GM19043 (cell line): ENCODE measurements at regions not wholly inside any gene's neighbourhood (a gene's known extent, or its start where the extent isn't known, plus 50 kb on each side); places are given as distances from the start of the nearest gene placed in this dataset.

Experiments used
- ATAC-seq: cut with Tn5 transposase; IDR thresholded peaks from one replicate; pipeline ENCODE4 v1.9.1; 2021; ENCODE audit warnings: low read depth; ENCODE audit not compliant: unreplicated experiment

DNA sequence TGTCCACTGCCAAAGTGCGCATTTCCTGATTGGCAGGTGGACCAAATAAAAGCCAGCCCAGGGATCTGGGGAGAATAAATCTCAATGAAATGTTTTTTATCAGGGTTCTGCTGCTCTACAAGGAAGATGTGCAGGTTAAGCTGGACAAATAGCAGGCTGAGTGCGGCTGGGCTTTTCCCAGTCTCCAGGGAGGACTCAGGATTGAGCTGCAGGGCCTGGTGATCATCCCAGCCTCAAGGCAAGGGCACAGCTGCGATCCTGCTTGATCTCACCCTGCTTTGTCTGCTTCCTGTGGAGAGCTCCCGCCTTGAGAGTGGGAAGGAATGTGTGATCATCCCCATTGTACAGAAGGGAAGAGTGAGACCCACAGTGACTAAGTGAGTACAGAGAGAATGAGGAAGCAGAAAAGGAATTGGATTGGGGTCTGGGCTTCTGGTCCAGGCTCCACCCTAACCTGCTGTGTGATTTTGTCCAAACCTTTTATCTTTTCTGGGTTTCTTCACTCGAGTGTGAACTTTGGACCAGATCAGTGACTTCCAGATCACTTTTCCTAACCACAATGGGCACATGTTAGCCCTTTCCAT is 75.3 kb upstream of the CRHR1 start:
- ATAC-seq = no peak

GRCh38 chr17:45709728-45710288 is 74.3 kb upstream of the CRHR1 start:
- ATAC-seq = no peak

DNA sequence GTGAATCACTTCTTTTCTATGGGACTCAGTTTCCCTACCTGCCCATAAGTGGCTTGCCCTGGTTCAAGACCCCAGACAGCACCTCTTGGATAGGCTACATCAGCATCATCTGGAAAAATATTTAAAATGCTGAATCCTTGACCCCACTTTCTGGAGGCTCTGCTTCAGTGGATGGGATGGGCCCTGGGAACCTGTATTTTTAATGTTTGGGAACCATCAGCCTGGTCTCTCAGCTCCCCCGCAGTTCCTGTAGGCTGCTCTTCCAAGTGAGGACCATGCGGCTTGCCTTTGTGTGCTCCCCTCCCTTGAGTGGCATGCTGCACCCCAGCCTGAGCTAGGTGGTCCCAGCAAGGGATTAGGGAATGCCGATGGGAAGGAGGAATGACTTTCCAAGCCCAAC is 68.3 kb upstream of the CRHR1 start:
- no peak for ATAC-seq

DNA sequence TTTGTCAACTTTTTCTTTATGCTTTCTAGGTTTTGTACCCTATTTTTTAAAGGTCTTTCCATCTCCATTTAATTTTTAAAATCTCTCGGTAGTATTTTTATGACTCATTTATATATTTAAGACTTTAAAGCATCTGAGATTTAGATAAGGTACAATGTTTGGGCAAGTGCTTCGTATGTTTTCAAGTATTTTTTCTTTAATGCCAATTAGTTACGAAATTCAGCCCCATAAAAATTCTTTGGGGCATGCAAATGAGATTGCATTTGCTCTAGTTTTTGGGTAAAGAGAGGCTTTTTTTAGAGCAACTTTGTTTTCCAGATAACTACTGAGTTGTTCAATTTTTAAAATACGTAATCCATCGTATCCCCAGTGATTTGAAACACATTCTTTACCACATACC is 65.3 kb upstream of the CRHR1 start:
- ATAC-seq = no peak

- ATAC-seq = no peak
Observed at GRCh38 chr17:45719335-45720071, 64.6 kb upstream of the CRHR1 start.

DNA sequence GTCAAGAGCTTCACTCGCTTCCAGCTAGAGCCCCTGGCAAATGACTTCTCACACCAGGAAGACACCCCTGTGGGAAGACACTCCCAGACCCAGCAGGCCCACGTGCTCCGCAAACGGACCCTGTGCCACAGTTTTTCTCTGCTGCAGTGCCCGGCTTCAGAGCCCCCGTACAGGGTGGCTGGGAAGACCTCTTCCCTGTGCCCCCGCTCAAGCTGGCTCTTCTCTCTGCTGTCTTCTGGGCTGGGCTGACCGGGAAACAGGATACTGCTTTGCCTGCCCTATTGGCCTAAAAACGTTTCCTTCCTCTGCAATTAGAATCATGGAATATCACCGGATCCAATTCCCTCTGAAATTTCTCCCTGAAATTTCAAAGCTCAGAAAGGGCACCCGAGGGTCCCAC is 63.7 kb upstream of the CRHR1 start:
- no peak for ATAC-seq

DNA sequence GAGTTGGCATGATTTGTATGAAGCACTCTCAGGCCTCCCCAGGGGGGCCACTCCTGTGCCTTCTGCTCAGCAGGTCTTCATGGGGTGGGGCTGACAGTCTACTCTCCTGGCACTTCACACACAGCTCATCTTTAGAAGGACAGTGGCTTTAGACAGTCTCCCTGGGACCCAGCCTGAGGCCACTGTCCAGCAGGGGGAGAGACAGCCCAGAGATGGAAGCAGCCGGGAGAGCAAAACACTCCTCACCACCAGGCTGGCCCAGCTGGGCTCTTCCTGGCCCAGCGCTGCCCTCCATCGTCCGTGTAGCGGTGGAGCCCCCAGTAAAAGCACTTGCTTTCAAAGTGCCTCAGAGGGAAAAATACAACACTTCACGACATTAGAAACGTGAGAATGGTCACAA is 62.0 kb upstream of the CRHR1 start:
- no peak for ATAC-seq

DNA sequence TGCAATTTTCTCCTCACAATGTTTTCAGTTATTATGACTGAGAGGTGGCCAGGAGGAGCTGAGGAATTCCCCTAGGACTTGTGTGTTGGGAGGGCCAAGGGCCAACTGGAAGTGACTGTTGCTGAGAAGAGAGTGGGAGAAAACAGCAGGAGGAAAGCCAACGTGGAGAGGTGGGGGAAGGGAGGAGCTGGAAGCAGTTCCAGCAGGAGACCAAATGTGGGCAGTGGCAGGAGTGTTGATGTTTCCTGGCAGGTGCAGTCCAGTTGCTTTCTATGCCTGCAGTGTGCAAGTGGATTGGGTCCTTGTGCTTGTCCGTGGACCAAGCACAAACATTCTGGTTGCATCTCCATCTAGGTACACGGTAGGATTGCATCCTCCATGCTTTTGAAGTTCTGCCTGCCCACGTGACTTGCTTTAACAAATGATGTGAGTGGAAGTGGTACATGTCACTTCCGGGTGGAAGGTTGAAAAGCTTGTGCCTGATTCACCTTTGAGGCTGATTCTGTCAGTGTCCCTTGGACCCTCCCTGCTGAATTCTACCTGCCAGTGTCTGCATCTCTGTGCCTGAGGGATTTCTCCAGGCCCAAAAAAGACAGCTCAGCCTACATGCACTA is 54.7 kb upstream of the CRHR1 start:
- ATAC-seq = no peak

DNA sequence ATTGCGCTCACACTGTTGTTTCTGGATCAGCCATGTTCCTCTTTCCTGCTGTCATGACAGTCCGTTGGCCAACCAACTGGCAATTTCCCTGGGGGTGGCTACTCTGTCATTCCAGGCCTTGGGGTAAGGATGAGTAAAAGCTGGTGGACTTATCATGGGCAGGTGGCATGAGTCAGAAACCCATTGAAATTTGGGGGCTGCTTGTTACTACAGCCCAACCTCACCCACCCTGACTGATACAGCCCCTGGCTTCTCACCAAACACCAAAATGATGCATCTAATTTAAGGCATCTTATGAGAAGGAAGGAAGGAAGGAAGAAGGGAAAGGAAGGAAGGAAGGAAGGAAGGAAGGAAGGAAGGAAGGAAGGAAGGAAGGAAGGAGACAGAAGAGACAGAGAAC is 53.9 kb upstream of the CRHR1 start:
- ATAC-seq = no peak

- no peak for ATAC-seq
Observed at GRCh38 chr17:45731459-45731858, 52.7 kb upstream of the CRHR1 start.

DNA sequence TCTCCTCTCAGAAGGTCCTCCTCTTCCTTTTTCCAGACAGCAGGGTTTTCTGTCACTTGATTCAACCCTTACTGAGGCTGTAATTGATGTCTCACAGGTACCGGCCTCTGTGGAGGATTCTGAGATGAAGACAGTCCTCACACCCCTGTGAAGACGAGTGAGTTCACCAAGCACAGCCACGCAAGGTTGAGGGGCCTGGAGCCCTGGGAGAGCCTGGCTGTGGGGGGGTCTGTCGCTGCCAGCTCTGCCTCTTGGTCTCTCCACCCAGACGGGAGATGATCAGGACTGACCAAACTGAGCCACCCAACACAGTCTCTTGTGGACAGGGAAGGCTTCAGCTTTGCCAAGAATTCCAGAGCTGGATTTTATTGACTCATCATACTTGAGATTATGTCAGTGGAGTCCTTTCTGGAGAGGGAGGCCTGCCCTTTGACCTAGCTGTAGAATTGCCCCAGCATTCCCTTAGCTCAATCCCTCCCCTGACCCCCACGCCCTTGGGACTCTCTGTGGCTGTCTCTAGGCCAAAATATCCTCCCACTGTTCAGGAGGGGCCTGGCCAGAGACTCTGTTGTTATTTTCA is 51.1 kb upstream of the CRHR1 start:
- no peak for ATAC-seq

GRCh38 chr17:45733781-45734180 is 50.3 kb upstream of the CRHR1 start:
- ATAC-seq = no peak
